Activated CD8-positive, alpha-beta memory T cell treated with anti-CD3 and anti-CD28 coated beads, Interleukin-2, amount 50 U/mL, for 48 hours (primary cell): ENCODE measurements at regions not wholly inside any gene's neighbourhood (a gene's known extent, or its start where the extent isn't known, plus 50 kb on each side); places are given as distances from the start of the nearest gene placed in this dataset.

Experiments
- DNase-seq: peaks from one replicate; pipeline ENCODE4 v3.0.0-alpha.2; 2020

- DNase-seq, result no peak
These were observed 187.4 kb upstream of the JARID2 start for GRCh38 chr6:15058200-15059061.

DNA sequence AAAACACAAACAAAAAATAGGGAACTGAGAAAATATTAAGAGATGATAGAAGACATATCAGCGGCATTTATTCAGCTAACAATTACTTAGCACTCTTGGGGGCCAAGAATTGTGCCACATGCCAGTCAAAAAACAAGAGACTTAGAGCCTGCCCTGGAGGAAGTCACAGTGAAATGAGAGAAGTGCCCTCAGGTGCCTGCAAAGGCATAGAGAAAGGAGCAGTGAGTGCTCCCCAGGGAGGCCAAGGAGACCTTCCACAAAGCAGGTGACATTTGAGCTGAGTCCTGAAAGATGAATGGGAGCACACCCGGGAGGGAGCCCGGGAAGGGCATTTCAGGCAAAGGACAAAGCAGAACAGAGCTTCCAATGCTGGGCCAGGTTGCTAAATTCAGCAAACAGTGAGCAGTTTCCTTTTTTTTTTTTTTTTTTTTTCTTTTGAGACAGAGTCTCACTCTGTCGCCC, 184.7 kb upstream of the JARID2 start:
- DNase-seq, result no peak

DNA sequence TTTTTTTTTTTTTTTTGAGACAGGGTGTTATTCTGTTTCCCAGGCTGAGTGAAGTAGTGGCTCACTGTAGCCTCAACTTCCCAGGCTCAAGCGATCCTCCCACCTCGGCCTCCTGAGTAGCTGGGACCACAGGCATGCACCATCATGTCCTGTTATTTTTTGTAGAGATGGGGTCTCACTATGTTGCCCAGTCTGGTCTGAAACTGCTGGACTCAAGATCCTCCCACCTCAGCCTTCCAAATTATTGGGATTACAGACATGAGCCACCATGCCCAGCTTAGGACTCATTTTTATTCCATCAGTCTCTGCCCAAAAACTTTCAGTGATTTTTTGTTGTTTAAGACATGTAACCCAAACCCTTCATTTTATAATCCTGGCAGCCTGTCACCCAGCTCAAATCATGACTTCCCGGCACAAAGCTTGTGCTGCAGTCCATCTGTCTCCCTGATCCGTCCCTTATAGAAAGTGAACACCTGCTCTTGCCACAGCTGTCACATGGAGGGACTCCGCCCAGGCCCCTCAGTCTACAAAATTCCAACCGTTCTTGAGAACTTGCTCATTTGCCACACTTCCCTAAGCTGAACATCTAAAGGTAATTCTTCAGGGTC, 183.9 kb upstream of the JARID2 start:
- DNase-seq, result no peak

- no peak for DNase-seq
These were observed 183.2 kb upstream of the JARID2 start for GRCh38 chr6:15062516-15063252.

DNA sequence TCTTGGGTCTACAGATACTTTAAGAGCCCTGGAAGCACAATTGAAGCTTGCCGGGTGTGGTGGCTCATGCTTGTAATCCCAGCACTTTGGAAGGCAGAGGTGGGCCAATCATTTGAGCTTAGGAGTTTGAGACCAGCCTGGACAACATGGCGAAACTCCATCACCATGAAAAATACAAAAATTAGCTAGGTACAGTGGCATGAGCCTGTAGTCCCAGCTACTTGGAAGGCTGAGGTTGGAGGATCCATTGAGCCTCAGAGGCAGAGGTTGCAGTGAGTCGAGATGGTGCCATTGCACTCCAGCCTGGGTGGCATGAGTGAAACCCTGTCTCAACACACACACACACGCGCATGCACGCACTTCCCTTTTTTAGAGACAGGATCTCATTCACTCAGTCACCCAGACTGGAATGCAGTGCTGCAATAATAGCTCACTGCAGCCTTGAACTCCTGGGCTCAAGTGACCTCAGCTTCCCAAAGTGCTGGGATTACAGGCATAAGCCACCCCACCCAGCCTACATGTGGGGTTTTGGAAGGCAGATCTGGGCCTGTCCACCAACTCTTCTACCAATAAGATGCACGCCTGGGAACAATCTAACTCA, 182.5 kb upstream of the JARID2 start:
- no peak for DNase-seq

GRCh38 chr6:15065261-15065989, 180.4 kb upstream of the JARID2 start:
- no peak for DNase-seq

GRCh38 chr6:15066089-15066758, 179.6 kb upstream of the JARID2 start:
- DNase-seq, result no peak

DNA sequence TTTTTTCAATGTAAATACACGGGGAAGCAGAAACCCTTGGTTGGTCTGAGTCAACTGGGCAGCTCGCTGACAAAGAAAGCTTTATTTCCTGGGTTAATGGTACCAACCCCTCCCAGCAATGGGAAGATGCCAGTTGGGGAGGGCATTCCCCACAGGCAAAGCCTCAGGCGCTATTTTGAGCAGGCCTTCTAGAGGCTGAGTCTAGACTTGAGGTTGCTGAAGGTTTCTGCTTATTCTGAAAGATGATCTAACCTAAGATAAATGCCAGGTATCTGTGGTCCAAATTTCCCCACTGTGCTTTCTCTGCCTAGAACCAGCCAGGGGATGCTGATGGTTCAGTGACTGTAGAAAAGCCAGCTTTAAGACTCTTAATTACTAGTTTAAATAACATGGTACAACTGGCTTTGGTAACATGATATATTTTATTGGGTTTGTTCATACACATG, 172.5 kb upstream of the JARID2 start:
- DNase-seq, result no peak

DNA sequence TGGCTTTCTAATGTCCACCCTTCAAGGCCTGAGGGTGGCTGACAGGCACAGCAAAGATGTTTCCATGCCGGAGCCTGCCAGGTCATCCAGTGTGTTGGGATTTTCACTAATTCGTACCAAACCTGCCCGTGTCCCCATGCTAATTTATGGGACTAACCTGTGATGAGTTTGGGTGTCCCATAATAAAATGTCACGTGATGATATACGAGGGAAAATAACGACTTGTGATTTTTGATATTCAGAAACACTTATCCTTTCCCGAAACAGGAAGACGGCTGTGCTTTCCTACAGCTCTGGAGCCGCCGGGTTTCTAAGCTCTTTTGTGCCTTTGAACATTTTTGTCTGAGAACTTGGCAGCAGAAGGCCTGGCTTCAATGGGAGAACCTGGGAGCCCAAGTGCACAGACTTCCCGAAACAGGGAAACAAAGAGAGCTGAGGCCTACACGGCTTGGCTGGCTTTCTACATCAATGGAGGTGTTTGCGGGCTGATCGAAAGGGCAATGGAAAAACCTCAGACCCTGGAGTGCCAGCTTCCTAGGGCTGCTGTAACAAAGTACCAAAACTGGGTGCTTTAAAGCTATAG, 171.9 kb upstream of the JARID2 start:
- no peak for DNase-seq

DNA sequence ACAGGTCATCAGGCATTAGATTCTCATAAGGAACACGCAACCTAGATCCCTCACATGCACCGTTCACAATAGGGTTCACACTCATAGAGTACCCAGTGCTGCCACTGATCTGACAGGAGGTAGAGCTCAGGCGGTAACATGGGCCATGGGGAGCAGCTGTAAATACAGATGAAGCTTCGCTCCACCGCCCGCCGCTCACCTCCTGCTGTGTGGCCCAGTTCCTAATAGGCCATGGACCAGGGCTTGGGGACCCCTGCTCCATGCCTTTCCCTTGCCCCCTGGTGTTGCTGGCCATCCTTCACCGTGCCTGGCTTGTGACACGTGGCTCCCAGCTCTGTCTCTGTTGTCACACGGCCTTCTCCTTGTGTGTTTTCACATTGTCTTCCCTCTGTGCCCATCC, 171.1 kb upstream of the JARID2 start:
- DNase-seq, result no peak

DNA sequence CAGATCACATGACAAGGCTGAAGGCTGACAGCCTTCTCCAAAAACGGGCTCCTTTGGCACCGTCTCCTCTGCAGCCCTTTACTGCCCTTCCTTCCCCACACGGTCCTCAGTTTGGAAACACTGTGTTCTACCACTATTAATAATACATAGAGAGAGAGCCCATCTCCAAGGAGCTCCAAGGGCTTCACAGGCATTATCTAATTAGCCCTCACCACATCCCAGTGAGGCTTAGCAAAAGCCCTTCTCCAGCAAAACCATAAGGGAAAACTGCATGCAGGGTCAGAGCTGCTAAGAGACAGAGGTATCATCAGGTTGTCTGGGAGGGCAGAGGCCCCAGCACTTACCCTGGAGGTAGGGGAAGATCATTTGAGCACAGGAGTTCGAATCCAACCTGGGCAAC, 169.3 kb upstream of the JARID2 start:
- DNase-seq, result no peak

GRCh38 chr6:15077006-15077405, 168.9 kb upstream of the JARID2 start:
- no peak for DNase-seq

DNA sequence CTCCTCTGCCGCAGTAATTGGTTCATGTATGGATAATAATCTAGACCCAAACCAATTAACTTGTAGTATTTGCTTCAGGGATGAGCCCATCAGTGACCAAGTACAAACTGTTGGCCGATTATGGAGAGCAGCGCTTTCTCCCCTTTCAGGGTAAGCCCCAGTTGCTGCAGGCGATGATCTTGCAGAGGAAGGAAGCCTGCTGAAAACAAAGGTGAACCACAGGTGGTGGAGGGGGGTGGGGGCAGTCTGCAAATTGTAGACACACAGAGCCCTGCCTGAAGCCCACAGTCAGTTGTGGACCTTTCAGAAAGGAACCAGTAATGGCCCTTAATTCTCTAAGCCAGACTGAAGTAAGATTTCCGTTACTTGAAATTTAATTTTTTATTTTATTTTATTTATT, 167.9 kb upstream of the JARID2 start:
- DNase-seq, result no peak

DNA sequence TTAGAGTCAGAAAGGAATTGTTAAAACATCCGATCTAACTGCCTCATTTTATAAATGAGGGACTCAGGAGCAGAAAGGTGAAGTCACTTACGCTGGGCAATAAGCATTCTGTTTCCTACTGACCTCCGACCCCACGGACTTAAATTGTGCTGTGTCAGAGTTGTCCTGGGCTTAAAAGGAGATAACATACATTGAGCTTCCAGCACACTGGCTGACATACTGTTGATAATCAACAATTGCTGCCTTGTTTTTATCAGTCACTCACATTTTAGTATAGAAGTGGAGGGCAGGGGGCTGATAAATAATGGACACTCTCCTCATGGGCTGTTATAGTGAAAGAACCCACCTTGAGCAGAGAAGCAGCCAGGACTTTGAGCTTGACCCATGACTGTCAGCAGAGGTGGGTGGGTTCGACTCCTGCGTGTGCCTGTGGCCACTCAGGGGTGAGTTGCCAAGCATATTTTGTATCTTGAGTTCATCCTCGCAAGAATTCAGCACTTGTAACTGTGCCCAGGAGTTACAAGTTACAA, 166.5 kb upstream of the JARID2 start:
- DNase-seq, result no peak

GRCh38 chr6:15080895-15081294, 165.0 kb upstream of the JARID2 start:
- DNase-seq, result no peak

DNA sequence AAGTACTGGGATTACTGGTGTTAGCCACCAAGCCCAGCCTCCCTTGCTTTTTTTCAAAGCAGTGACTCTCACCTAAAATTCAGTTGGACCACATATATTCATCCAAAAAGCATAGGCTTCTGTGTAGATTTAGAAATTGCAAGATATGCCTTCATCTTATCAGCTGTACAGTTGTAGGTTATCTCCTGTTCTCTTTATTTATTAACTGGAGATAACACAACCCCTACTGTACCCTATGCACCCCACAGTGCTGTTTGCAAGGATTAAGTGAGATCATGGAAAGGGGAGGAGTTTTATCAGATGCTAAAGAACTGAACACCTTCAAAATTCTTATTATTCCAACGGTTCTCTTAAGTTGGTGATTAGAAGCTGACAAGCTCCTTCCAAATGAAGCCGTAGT, 164.4 kb upstream of the JARID2 start:
- no peak for DNase-seq

GRCh38 chr6:15082708-15083107, 163.2 kb upstream of the JARID2 start:
- no peak for DNase-seq

GRCh38 chr6:15086348-15087158, 159.3 kb upstream of the JARID2 start:
- DNase-seq, result no peak

DNA sequence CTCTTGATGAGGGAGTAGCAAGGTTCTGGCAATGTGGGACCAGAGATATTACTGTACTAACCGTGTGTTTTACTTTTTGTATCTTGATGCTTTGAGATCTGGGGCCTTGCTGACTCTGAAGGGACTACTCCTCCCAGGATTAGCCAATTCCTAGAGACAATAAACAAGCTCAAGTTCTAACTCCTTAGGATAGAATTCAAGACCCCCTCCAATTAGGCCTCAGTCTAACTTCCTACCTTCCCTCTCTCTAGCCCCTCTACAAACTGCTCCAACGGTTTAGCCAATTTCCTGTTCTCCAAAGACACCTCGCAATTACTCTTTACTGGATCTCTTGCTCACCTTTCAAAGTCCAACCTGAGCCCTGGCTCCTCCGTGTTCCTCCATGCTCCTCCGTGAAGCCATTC, 158.7 kb upstream of the JARID2 start:
- DNase-seq, result no peak

DNA sequence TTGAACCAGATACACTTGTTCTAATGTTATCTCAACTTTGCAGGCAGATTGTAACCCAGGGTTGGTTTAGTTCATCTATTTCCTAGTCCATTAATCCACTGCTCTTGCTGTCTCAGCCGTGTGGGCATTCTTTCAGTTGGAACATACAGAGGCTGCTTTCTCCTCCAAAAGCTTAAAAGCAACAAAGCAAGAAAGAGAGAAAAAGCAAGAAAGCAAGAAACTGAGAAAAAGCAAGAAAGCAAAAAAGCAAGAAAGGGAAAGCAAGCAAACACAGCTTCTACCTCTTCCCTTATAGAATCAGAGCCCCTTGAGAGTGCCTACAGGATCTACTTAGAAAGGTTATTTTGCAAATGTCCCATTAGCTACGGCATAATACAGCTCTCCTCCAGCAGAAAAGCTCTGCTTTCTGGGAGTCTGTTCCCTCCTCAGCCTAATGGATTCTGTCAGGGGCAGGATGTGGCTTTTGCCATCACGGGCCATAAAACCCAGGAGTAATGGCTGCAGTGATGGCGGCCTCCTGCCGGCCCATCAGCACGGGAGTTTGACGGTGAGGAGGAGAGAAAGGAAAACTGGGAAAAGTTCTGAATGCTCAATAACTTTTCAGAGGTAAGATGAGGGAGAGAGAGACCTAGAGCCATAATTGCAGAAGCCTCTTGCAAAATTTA, 156.8 kb upstream of the JARID2 start:
- no peak for DNase-seq
